ENCODE measurements at regions not wholly inside any gene's neighbourhood (a gene's known extent, or its start where the extent isn't known, plus 50 kb on each side); places are given as distances from the start of the nearest gene placed in this dataset.

GRCh38 chr3:165507060-165507459, 310.9 kb upstream of the SLITRK3 start:
- H3K4me1 ChIP-seq (ENCODE audit: insufficient read depth, low read length): no peaks in the 10 kb centered on the region
- CTCF ChIA-PET: no interaction called here
- no peak for ATAC-seq (ENCODE audit: poor library complexity)
- H3K27ac ChIP-seq (ENCODE audit: low read depth in 1 of 2, low read length in 2 of 2): no peak overlapping the region
- Mint-ChIP-seq H3K4me3 (no peak overlapping the region), H3K36me3 (ENCODE audit: low read depth) (no peaks in the 10 kb centered on the region), H3K27ac (no peak overlapping the region), H3K9me3 (peaks cover 7% of the 10 kb centered on the region), H3K27me3 (no peaks in the 10 kb centered on the region), H3K4me1 (ENCODE audit: low read depth) (no peaks in the 10 kb centered on the region)
- TF ChIP-seq, protein P1, sequence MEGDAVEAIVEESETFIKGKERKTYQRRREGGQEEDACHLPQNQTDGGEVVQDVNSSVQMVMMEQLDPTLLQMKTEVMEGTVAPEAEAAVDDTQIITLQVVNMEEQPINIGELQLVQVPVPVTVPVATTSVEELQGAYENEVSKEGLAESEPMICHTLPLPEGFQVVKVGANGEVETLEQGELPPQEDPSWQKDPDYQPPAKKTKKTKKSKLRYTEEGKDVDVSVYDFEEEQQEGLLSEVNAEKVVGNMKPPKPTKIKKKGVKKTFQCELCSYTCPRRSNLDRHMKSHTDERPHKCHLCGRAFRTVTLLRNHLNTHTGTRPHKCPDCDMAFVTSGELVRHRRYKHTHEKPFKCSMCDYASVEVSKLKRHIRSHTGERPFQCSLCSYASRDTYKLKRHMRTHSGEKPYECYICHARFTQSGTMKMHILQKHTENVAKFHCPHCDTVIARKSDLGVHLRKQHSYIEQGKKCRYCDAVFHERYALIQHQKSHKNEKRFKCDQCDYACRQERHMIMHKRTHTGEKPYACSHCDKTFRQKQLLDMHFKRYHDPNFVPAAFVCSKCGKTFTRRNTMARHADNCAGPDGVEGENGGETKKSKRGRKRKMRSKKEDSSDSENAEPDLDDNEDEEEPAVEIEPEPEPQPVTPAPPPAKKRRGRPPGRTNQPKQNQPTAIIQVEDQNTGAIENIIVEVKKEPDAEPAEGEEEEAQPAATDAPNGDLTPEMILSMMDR (IDR thresholded peaks at IDR 0.05): no peak
- H3K9me3 ChIP-seq (ENCODE audit: control insufficient read depth in 1 of 2, insufficient read depth in 1 of 2, low read length in 2 of 2): peaks cover 5 to 10% of the 10 kb centered on the region in 2 experiments
- H3K27me3 ChIP-seq (ENCODE audit: control insufficient read depth in 1 of 2, insufficient read depth in 2 of 2, low read length in 2 of 2): no peaks in the 10 kb centered on the region
- no peak for DNase-seq
- no peaks in the 10 kb centered on the region for H3K36me3 ChIP-seq (ENCODE audit: insufficient read depth, low read length)
- intact Hi-C loops (cut with DNase I, micrococcal nuclease): no loop called here
- H3K4me3 ChIP-seq (ENCODE audit: low read length): no peak overlapping the region
- POLR2A ChIA-PET: no interaction called here

DNA sequence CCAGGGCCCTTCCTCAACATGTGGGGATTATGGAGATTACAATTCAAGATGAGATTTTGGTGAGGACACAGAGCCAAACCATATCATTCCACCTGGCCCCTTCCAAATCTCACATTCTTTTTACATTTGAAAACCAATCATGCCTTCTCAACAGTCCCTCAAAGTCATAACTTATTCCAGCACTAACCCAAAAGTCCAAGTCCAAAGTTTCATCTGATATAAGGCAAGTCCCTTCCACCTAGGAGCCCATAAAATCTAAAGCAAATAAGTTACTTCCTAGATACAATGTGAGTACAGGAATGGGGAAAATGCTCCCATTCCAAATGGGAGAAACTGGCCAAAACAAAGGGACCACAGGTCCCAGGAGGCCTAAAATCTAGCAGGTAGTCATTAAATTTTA, 309.5 kb upstream of the SLITRK3 start:
- Histone ChIP-seq H3K27ac (ENCODE audit: low read depth in 1 of 2, low read length in 2 of 2) (no peak overlapping the region), H3K27me3 (ENCODE audit: control insufficient read depth in 1 of 2, insufficient read depth in 2 of 2, low read length in 2 of 2) (no peaks in the 10 kb centered on the region), H3K4me3 (ENCODE audit: low read length) (no peak overlapping the region), H3K36me3 (ENCODE audit: insufficient read depth, low read length) (no peaks in the 10 kb centered on the region), H3K4me1 (ENCODE audit: insufficient read depth, low read length) (no peaks in the 10 kb centered on the region), H3K9me3 (ENCODE audit: control insufficient read depth in 1 of 2, insufficient read depth in 1 of 2, low read length in 2 of 2) (peaks cover 5 to 14% of the 10 kb centered on the region in 2 experiments)
- Mint-ChIP-seq H3K4me3 (no peak overlapping the region), H3K4me1 (ENCODE audit: low read depth) (no peaks in the 10 kb centered on the region), H3K9me3 (peaks cover 7% of the 10 kb centered on the region), H3K27ac (no peak overlapping the region), H3K36me3 (ENCODE audit: low read depth) (no peaks in the 10 kb centered on the region), H3K27me3 (no peaks in the 10 kb centered on the region)
- CTCF ChIA-PET: interaction anchor here (0.6 kb wide), 1 partner anchor 115 kb away, joined by 4 read pairs; no protein-coding TSS in a partner anchor
- DNase-seq (no peak), ATAC-seq (ENCODE audit: poor library complexity) (no peak)
- POLR2A ChIA-PET: no interaction called here
- intact Hi-C loops (cut with DNase I, micrococcal nuclease): no loop called here
- TF ChIP-seq, protein P1 (IDR thresholded peaks at IDR 0.05): no peak

DNA sequence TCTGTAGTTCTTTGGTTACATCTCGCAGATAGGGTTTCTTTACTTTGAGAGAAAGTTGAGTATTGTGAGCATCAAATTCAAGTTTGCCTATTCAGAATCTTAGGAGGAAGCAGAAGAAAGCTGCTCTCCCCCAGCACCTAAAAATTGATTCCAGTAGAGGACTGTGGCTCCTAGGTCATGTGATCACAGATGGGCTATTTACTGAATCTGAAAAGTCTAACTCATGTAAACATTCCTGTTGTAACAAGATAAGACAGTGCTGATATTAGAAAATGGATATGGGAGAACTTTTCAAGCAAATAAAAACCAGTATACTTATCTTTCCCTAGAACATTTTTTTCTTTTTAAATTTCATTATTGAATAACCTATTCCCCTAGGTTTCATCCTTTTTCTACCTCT, 308.4 kb upstream of the SLITRK3 start:
- no peaks in the 10 kb centered on the region for H3K36me3 Mint-ChIP-seq (ENCODE audit: low read depth)
- Histone ChIP-seq H3K27ac (ENCODE audit: low read depth in 1 of 2, low read length in 2 of 2) (no peak overlapping the region), H3K27me3 (ENCODE audit: control insufficient read depth in 1 of 2, insufficient read depth in 2 of 2, low read length in 2 of 2) (no peaks in the 10 kb centered on the region), H3K4me3 (ENCODE audit: low read length) (no peak overlapping the region), H3K36me3 (ENCODE audit: insufficient read depth, low read length) (no peaks in the 10 kb centered on the region), H3K9me3 (ENCODE audit: control insufficient read depth in 1 of 2, insufficient read depth in 1 of 2, low read length in 2 of 2) (peaks cover 5 to 15% of the 10 kb centered on the region in 2 experiments), H3K4me1 (ENCODE audit: insufficient read depth, low read length) (no peaks in the 10 kb centered on the region)
- H3K4me3 Mint-ChIP-seq: no peak overlapping the region
- CTCF ChIA-PET: no interaction called here
- DNase-seq (no peak), ATAC-seq (ENCODE audit: poor library complexity) (no peak)
- POLR2A ChIA-PET: no interaction called here
- H3K27me3 Mint-ChIP-seq: no peaks in the 10 kb centered on the region
- intact Hi-C loops (cut with DNase I, micrococcal nuclease): no loop called here
- H3K4me1 Mint-ChIP-seq (ENCODE audit: low read depth): no peaks in the 10 kb centered on the region
- peaks cover 7% of the 10 kb centered on the region for H3K9me3 Mint-ChIP-seq
- TF ChIP-seq, protein P1 (IDR thresholded peaks at IDR 0.05): no peak
- no peak overlapping the region for H3K27ac Mint-ChIP-seq

Data from CD4-positive, alpha-beta T cell (primary cell).